Esophagus muscularis mucosa (tissue), 4 donors: ENCODE measurements at regions not wholly inside any gene's neighbourhood (a gene's known extent, or its start where the extent isn't known, plus 50 kb on each side); places are given as distances from the start of the nearest gene placed in this dataset.

Experiments used
- DNase-seq: peaks from one replicate; pipeline ENCODE4 v3.0.0-alpha.2; 2017; ENCODE audit errors: extremely low spot score
- H3K27ac ChIP-seq, 4 donors: fragments of 200-600 bp; sonication (generic); replicated peaks in 1 of 4; 1 replicate in 3 of 4; 2 replicates in 1 of 4; pipeline ENCODE4 v1.5.1; 2016 to 2019; ENCODE audit warnings: mild to moderate bottlenecking in 1 of 4
- H3K27me3 ChIP-seq, 4 donors: fragments of 200-600 bp; sonication (generic); one replicate each; pipeline versions ENCODE4 v1.5.1 to v1.6.0; 2016 to 2019
- H3K36me3 ChIP-seq, 4 donors: fragments of 200-600 bp; sonication (generic); one replicate each; pipeline ENCODE4 v1.5.1; 2016 to 2019
- H3K4me1 ChIP-seq, 4 donors: fragments of 200-600 bp; sonication (generic); one replicate each; pipeline ENCODE4 v1.5.1; 2016 to 2019
- H3K4me3 ChIP-seq, 4 donors: fragments of 200-600 bp; sonication (generic); 1 replicate in 2 of 4; 2 replicates in 2 of 4; pipeline ENCODE4 v1.5.1; 2016 to 2019; ENCODE audit warnings: mild to moderate bottlenecking in 4 of 4, moderate library complexity in 1 of 4
- H3K9me3 ChIP-seq, 4 donors: fragments of 200-600 bp; sonication (generic); 1 replicate in 3 of 4; 2 replicates in 1 of 4; pipeline ENCODE4 v1.5.1; 2016 to 2019
- CTCF ChIP-seq, 3 experiments: fragments of 200-600 bp in 2 of 3; fragments of 450-650 bp in 1 of 3; sonication (generic) in 2 of 3; IDR thresholded peaks; one replicate each; pipeline ENCODE4 v1.5.1; 2017 to 2019; ENCODE audit warnings: antibody characterized with exemption in 3 of 3, mild to moderate bottlenecking in 2 of 3, moderate library complexity in 1 of 3
- EP300 ChIP-seq: sonication (generic); formaldehyde crosslinking; IDR thresholded peaks from one replicate; pipeline ENCODE4 v1.6.1; 2017; ENCODE audit warnings: antibody characterized with exemption
- POLR2A ChIP-seq: fragments of 450-650 bp; IDR thresholded peaks from one replicate; pipeline ENCODE4 v1.6.1; 2017; ENCODE audit warnings: antibody characterized with exemption, moderate library complexity, mild to moderate bottlenecking, low read depth
- POLR2AphosphoS5 ChIP-seq, 2 donors: sonication (generic); formaldehyde crosslinking; IDR thresholded peaks; one replicate each; pipeline ENCODE4 v1.6.1; 2017; ENCODE audit warnings: antibody characterized with exemption in 2 of 2
- WGBS: methylation state at CpG from one replicate; pipeline ENCODE4 v1.1.5; 2018; 5-methylcytosine and 5-hydroxymethylcytosine counted together
- intact Hi-C: fragments of 100-400 bp; cut with DNase I; formaldehyde crosslinking; loops from one replicate; pipeline ENCODE4 v1.15.1; 2023

DNA sequence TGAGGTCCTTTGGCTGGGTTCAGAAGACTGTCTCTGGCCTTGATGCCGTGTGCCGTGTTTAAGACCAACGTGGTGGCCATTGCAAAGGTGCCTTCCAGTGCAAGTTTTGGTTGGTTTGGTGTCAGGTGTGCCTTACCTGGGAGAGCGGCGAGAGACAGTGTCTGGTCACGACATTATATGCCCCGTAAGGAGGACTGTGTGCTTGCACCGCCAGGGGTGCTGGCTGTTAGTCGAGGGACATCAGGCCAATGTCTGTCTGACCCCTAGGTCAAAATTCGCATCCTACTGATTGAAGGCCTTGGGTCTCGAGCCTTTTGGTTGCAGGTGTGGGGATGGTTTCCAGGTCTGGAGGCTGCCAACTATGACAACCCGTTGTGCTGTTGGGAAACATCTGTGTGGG lies 111.9 kb downstream of the SNRPN start:
- no peaks in the 10 kb centered on the region for H3K4me1 ChIP-seq
- H3K4me3 ChIP-seq, result no peak overlapping the region
- no peak for TF ChIP-seq EP300
- H3K36me3 ChIP-seq, result peaks cover 92 to 100% (median 100%) of the 10 kb centered on the region in 4 donors
- DNase-seq, result no peak
- no peaks in the 10 kb centered on the region for H3K27me3 ChIP-seq
- 97% methylated on average over 11 of the region's 12 CpGs for WGBS
- intact Hi-C loops, result no loop called here
- peaks cover 36 to 100% (median 100%) of the 10 kb centered on the region in 4 donors for H3K9me3 ChIP-seq
- H3K27ac ChIP-seq, result no peak overlapping the region

- TF ChIP-seq EP300 (no peak), CTCF (IDR thresholded peaks at IDR 0.05) (no peak), POLR2A (no peak)
- H3K4me3 ChIP-seq, result no peak overlapping the region
- H3K27me3 ChIP-seq, result no peaks in the 10 kb centered on the region
- H3K27ac ChIP-seq, result no peak overlapping the region
- peaks cover 36 to 100% (median 100%) of the 10 kb centered on the region in 4 donors for H3K9me3 ChIP-seq
- intact Hi-C loops, result no loop called here
- no peak for DNase-seq
- H3K36me3 ChIP-seq, result peaks cover 92 to 100% (median 100%) of the 10 kb centered on the region in 4 donors
- WGBS, result 96% methylated on average over 10 of the region's 12 CpGs
- H3K4me1 ChIP-seq, result no peaks in the 10 kb centered on the region
These were observed 113.0 kb downstream of the SNRPN start for GRCh38 chr15:25067725-25068309.

DNA sequence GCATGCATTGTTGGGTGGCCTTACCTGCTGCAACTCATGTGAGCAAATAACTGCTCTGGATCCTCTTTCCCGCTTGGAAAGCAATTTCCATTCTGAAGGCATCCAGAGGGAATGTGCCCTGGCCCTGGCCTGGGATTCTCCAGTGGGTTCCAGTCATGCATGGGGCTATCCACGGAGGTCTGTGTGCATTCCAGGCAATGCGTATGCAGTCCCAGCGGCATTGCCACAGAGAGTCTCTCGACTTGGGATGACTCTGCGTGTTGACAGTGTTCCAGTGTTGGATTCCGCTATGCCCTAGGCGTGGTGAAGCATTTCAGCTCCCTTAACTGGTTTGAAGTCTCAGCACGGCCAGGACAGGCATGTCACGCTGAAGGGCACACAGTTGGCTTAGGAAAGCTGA lies 113.9 kb downstream of the SNRPN start:
- intact Hi-C loops, result no loop called here
- TF ChIP-seq CTCF (IDR thresholded peaks at IDR 0.05) (no peak), POLR2A (no peak), EP300 (no peak), POLR2AphosphoS5 (IDR thresholded peaks at IDR 0.05) (no peak)
- H3K4me1 ChIP-seq, result no peaks in the 10 kb centered on the region
- H3K4me3 ChIP-seq, result no peak overlapping the region
- no peak overlapping the region for H3K27ac ChIP-seq
- H3K36me3 ChIP-seq, result peaks cover 95 to 100% (median 100%) of the 10 kb centered on the region in 4 donors
- 91% methylated on average over 7 of the region's 10 CpGs for WGBS
- no peaks in the 10 kb centered on the region for H3K27me3 ChIP-seq
- peaks cover 38 to 100% (median 100%) of the 10 kb centered on the region in 4 donors for H3K9me3 ChIP-seq
- no peak for DNase-seq

GRCh38 chr15:25070353-25070963 lies 115.7 kb downstream of the SNRPN start:
- peaks cover 95 to 100% (median 100%) of the 10 kb centered on the region in 4 donors for H3K36me3 ChIP-seq
- H3K27me3 ChIP-seq, result no peaks in the 10 kb centered on the region
- intact Hi-C loops, result no loop called here
- H3K4me3 ChIP-seq, result no peak overlapping the region
- WGBS, result 92% methylated on average over 9 of the region's 10 CpGs
- no peaks in the 10 kb centered on the region for H3K4me1 ChIP-seq
- TF ChIP-seq POLR2A (no peak), POLR2AphosphoS5 (IDR thresholded peaks at IDR 0.05) (no peak), CTCF (IDR thresholded peaks at IDR 0.05) (no peak), EP300 (no peak)
- no peak overlapping the region for H3K27ac ChIP-seq
- peaks cover 40 to 100% (median 100%) of the 10 kb centered on the region in 4 donors for H3K9me3 ChIP-seq
- no peak for DNase-seq

DNA sequence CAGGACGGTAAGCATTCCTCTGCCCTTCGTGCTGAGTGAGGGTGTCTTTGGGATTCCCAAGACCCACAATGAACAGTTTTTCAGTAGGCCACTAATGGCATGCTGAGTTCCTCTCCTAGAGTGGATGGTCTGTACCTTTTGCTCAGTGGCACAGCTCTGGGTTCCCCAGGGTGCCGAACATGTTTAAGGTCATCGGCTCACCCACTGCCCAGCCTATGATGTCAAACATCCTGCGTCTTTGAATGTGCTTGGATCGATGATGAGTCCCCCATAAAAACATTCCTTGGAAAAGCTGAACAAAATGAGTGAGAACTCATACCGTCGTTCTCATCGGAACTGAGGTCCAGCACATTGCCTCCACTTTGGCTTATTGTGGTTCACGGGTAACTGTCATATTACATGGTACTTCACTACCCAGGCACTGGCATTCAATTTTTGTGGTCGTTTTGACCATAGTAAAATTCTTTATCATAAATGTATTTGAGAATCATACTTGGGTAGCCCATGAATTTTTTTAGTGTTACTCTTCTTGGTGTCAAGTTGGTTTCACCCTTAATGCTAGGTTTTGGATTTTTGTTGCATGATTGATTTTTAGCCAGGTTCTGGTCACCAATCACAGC lies 118.2 kb downstream of the SNRPN start:
- 94% methylated on average over 10 of the region's 11 CpGs for WGBS
- Histone ChIP-seq H3K9me3 (peaks cover 39 to 100% (median 100%) of the 10 kb centered on the region in 4 donors), H3K36me3 (peaks cover 95 to 100% (median 100%) of the 10 kb centered on the region in 4 donors), H3K27me3 (no peaks in the 10 kb centered on the region), H3K4me3 (no peak overlapping the region), H3K27ac (no peak overlapping the region), H3K4me1 (no peaks in the 10 kb centered on the region)
- TF ChIP-seq POLR2AphosphoS5 (IDR thresholded peaks at IDR 0.05) (no peak), EP300 (no peak), POLR2A (no peak), CTCF (IDR thresholded peaks at IDR 0.05) (no peak)
- DNase-seq, result no peak
- intact Hi-C loops, result no loop called here
